ENCODE measurements at regions not wholly inside any gene's neighbourhood (a gene's known extent, or its start where the extent isn't known, plus 50 kb on each side); places are given as distances from the start of the nearest gene placed in this dataset.
"Not testable (repeated sequence)": the region's sequence is repeated elsewhere in the genome, so short reads cannot be mapped to it uniquely, and the experiment has no call there.

DNA sequence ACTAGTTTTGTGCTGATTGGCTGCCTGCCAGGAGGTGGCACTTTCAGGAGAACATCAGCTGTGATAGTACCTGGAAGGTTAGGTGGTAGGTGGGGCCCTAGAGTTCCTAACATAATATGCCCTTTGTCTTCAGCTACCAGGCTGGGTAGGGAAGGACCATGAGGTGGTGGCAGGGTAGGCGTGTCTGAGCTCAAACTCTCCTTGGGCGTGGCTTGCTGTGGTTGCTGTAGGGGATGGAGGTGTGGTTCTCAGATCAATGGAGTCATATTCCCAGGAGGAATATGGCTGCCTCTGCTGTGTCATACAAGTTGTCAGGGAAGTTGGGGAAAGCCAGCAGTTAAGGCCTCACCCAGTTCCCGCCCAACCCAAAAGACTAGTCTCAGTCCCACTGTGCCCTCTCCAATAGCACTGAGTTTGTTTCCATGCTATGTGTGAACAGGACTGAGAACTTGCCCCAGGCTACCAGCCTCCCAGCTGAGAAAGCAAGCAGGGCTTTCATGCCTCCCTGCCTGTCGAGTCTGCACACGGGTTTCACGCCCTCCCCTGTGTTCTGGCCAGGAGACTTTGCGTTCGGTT is 107.7 kb downstream of the CHCHD4 start:
- H3K9me3 ChIP-seq = peaks cover 3 to 7% of the 10 kb centered on the region in 2 donors
- TF ChIP-seq POLR2AphosphoS5 (IDR thresholded peaks at IDR 0.05) = no peak
- no peak for TF ChIP-seq POLR2A (IDR thresholded peaks at IDR 0.05)
- TF ChIP-seq, protein P1, sequence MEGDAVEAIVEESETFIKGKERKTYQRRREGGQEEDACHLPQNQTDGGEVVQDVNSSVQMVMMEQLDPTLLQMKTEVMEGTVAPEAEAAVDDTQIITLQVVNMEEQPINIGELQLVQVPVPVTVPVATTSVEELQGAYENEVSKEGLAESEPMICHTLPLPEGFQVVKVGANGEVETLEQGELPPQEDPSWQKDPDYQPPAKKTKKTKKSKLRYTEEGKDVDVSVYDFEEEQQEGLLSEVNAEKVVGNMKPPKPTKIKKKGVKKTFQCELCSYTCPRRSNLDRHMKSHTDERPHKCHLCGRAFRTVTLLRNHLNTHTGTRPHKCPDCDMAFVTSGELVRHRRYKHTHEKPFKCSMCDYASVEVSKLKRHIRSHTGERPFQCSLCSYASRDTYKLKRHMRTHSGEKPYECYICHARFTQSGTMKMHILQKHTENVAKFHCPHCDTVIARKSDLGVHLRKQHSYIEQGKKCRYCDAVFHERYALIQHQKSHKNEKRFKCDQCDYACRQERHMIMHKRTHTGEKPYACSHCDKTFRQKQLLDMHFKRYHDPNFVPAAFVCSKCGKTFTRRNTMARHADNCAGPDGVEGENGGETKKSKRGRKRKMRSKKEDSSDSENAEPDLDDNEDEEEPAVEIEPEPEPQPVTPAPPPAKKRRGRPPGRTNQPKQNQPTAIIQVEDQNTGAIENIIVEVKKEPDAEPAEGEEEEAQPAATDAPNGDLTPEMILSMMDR (IDR thresholded peaks at IDR 0.05) = no peak
- no peak overlapping the region for H3K27ac ChIP-seq
- no peaks in the 10 kb centered on the region for H3K27me3 ChIP-seq
- H3K4me1 ChIP-seq = no peaks in the 10 kb centered on the region
- no peak for DNase-seq (ENCODE audit: low spot score in 2 of 2)
- intact Hi-C loops (cut with DNase I; ENCODE audit: low total_unique reads) = no loop called here
- no peaks in the 10 kb centered on the region for H3K36me3 ChIP-seq
- no peak overlapping the region for H3K4me3 ChIP-seq

DNA sequence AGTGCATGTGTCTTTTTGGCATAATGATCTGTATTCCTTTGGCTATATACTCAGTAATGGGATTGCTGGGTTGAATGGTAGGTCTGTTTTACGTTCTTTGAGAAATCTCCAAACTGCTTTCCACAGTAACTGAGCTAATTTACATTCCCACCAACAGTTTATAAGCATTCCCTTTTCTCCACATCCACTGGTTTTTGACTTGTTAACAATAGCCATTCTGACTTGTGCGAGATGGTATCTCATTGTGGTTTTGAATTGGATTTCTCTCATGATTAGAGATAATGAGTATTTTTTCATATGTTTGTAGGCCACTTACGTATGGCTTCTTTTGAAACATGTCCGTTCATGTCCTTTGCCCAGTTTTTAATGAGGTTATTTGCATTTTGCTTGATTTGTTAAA is 117.7 kb downstream of the CHCHD4 start:
- no peak for DNase-seq (ENCODE audit: low spot score in 2 of 2)
- no peaks in the 10 kb centered on the region for H3K36me3 ChIP-seq
- no peak overlapping the region for H3K27ac ChIP-seq
- TF ChIP-seq, protein P1 (IDR thresholded peaks at IDR 0.05) = no peak
- no peak for TF ChIP-seq POLR2A (IDR thresholded peaks at IDR 0.05)
- no peak for TF ChIP-seq POLR2AphosphoS5 (IDR thresholded peaks at IDR 0.05)
- intact Hi-C loops (cut with DNase I; ENCODE audit: low total_unique reads) = no loop called here
- H3K4me1 ChIP-seq = no peaks in the 10 kb centered on the region
- no peaks in the 10 kb centered on the region for H3K27me3 ChIP-seq
- H3K9me3 ChIP-seq = no peaks in the 10 kb centered on the region
- H3K4me3 ChIP-seq = no peak overlapping the region

DNA sequence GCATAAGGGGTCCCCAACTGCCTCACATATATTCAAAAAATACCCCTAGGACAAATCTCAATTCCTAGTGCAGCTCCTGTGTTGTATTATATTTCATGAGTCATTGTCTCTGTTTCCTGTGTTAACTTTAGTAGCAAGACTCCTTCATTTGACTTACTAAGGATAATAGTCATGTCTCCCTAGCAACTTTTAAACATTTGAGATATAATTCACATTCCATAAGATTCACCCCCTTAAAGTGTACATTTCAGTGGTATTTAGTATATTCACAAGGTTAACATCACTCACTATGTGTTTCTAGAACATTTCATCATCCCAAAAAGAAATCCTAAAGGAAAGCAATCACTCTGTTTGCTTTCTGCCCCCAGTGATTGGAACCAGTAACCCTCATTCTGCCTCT is 121.3 kb upstream of the WNT7A start:
- Histone ChIP-seq H3K9me3 (peaks cover 0 to 6% of the 10 kb centered on the region in 2 donors), H3K36me3 (no peaks in the 10 kb centered on the region), H3K4me1 (no peaks in the 10 kb centered on the region), H3K4me3 (no peak overlapping the region), H3K27ac (no peak overlapping the region), H3K27me3 (no peaks in the 10 kb centered on the region)
- intact Hi-C loops (cut with DNase I; ENCODE audit: low total_unique reads) = no loop called here
- DNase-seq (ENCODE audit: low spot score in 2 of 2) = no peak
- TF ChIP-seq POLR2AphosphoS5 (IDR thresholded peaks at IDR 0.05) (no peak), POLR2A (IDR thresholded peaks at IDR 0.05) (no peak)
- TF ChIP-seq, protein P1 (IDR thresholded peaks at IDR 0.05) = no peak

DNA sequence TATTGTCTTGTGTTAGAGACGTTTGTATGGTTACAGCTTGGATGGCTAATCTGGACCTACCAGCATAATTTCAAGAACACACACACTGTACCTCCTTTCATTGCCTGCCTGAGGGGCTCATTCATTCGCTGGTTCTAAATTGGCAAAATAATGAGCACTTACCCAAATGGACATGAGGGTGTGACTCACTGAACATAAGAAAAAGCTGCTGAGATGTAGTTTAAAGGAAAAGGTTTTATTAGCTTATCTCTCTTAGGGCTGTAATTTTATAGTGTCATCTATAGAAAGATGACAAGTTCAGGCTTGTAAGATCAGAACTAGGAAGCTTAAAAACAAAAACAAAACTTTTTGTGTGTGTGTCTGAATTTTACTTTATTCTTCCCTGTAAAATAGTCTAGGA is 120.7 kb upstream of the WNT7A start:
- H3K27ac ChIP-seq = no peak overlapping the region
- DNase-seq (ENCODE audit: low spot score in 2 of 2) = no peak
- H3K27me3 ChIP-seq = no peaks in the 10 kb centered on the region
- TF ChIP-seq, protein P1 (IDR thresholded peaks at IDR 0.05) = no peak
- TF ChIP-seq POLR2A (IDR thresholded peaks at IDR 0.05) (no peak), POLR2AphosphoS5 (IDR thresholded peaks at IDR 0.05) (no peak)
- peaks cover 1 to 8% of the 10 kb centered on the region in 2 donors for H3K9me3 ChIP-seq
- no peaks in the 10 kb centered on the region for H3K4me1 ChIP-seq
- H3K4me3 ChIP-seq = no peak overlapping the region
- H3K36me3 ChIP-seq = no peaks in the 10 kb centered on the region
- intact Hi-C loops (cut with DNase I; ENCODE audit: low total_unique reads) = no loop called here

DNA sequence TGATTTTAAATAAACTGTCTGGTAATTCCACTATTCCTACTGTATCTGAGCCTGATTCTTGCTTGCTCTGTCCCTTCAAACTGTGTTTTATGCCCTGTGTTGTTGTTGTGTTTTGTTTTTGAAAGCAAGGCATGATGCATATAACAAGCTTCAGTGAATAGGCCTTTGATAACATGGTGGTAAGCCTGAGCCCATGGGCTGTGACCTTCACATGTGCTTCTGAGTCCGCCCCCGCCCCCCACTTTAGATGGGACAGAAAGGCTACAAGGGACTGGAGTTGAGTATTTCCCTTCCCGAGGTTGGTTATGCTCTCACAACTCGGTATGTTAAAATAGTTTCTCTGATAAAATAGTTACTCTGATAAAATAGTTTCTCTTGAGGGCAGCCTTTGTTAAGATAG is 119.0 kb upstream of the WNT7A start:
- TF ChIP-seq POLR2A (IDR thresholded peaks at IDR 0.05) = no peak
- TF ChIP-seq, protein P1 (IDR thresholded peaks at IDR 0.05) = no peak
- TF ChIP-seq POLR2AphosphoS5 (IDR thresholded peaks at IDR 0.05) = no peak
- intact Hi-C loops (cut with DNase I; ENCODE audit: low total_unique reads) = no loop called here
- peaks cover 9 to 15% of the 10 kb centered on the region in 2 donors for H3K9me3 ChIP-seq
- no peaks in the 10 kb centered on the region for H3K36me3 ChIP-seq
- no peaks in the 10 kb centered on the region for H3K4me1 ChIP-seq
- H3K27ac ChIP-seq = no peak overlapping the region
- H3K27me3 ChIP-seq = no peaks in the 10 kb centered on the region
- no peak for DNase-seq (ENCODE audit: low spot score in 2 of 2)
- no peak overlapping the region for H3K4me3 ChIP-seq

DNA sequence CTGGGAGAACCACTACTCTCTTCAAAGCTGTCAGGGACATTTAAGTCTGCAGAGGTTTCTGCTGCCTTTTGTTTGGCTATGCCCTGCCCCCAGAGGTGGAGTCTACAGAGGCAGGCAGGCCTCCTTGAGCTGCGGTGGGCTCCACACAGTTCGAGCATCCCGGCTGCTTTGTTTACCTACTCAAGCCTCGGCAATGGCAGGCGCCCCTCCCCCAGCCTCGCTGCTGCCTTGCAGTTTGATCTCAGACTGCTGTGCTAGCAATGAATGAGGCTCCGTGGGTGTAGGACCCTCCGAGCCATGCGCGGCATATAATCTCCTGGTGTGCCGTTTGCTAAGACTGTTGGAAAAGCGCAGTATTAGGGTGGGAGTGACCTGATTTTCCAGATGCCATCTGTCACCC is 115.3 kb upstream of the WNT7A start:
- H3K9me3 ChIP-seq = peaks cover 9 to 15% of the 10 kb centered on the region in 2 donors
- DNase-seq (ENCODE audit: low spot score in 2 of 2); H3K27me3 ChIP-seq; H3K27ac ChIP-seq; H3K36me3 ChIP-seq; intact Hi-C loops (cut with DNase I; ENCODE audit: low total_unique reads); H3K4me1 ChIP-seq; H3K4me3 ChIP-seq: not testable (repeated sequence)

DNA sequence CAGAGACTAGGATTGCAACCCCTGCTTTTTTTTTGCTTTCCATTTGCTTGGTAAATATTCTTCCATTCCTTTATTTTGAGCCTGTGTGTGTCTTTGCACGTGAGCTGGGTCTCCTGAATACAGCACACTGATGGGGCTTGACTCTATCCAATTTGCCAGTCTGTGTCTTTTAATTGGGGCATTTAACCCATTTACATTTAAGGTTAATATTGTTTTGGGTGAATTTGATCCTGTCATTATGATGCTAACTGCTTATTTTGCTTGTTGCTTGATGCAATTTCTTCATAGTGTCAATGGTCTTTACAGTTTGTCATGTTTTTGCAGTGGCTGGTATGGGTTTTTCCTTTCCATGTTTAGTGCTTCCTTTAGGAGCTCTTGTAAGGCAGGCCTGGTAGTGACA is 109.1 kb upstream of the WNT7A start:
- H3K27me3 ChIP-seq; H3K4me3 ChIP-seq; H3K36me3 ChIP-seq; H3K27ac ChIP-seq; H3K4me1 ChIP-seq; DNase-seq (ENCODE audit: low spot score in 2 of 2); intact Hi-C loops (cut with DNase I; ENCODE audit: low total_unique reads): not testable (repeated sequence)
- peaks cover 10 to 14% of the 10 kb centered on the region in 2 donors for H3K9me3 ChIP-seq

Data from breast epithelium (tissue), 4 donors.